Cerebellar nuclear complex (tissue), 1 donor: ENCODE measurements at regions not wholly inside any gene's neighbourhood (a gene's known extent, or its start where the extent isn't known, plus 50 kb on each side); places are given as distances from the start of the nearest gene placed in this dataset.
"Not testable (repeated sequence)": the region's sequence is repeated elsewhere in the genome, so short reads cannot be mapped to it uniquely, and the experiment has no call there.

ENCODE experiments used
- DNase-seq, 2 experiments: peaks; one replicate each; lab custom pipeline; 2025; lab: John Stamatoyannopoulos, UW

DNA sequence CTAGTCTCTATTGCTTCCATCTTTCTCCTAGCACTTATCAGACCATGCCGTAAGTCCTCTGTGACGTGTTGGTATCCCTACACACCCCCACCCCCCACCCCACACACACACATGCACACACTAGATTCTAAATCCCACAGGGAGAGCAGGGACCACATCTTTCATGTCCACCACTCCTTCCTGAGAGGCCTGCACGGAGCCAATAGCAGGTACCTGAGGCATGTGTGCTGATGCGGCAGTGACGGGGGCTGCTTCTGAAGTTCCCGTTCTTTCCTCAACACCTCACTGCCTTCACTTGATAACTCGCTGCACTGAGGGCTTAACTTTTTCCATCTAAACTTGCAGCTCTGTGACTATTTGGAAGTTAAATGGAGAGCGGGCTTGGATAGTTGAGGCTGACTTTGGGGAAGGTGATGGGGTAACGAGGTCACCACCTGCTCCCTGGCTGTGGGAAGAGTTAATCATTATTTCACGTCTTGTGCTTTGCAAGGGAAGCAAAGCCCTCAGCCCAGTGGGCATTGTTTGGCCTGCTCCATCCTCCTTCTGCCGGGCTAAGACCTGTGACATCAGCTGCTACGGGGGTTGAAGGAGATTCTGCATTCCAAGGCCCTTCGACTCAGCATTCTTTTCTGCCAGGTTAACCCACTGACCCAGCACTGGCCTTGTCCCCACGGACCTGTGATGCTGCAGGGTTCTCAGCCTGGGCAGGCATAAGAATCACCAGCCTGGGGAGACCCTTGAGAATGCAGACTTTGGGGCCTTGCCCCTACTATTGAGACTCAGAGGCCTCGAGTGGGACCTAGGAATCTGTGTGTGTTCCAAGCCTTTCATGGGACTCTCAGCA lies 187.8 kb downstream of the ANKRD60 start:
- DNase-seq, result no peak

GRCh38 chr20:58039274-58040092 lies 189.0 kb downstream of the ANKRD60 start:
- DNase-seq, result no peak

GRCh38 chr20:58038123-58038654 lies 190.3 kb downstream of the ANKRD60 start:
- DNase-seq, result no peak

- DNase-seq, result no peak
Measured at GRCh38 chr20:58037631-58038030, 190.8 kb downstream of the ANKRD60 start.

GRCh38 chr20:58033026-58033536 lies 195.4 kb downstream of the ANKRD60 start:
- no peak for DNase-seq

GRCh38 chr20:58032599-58032998 lies 195.9 kb downstream of the ANKRD60 start:
- no peak for DNase-seq

DNA sequence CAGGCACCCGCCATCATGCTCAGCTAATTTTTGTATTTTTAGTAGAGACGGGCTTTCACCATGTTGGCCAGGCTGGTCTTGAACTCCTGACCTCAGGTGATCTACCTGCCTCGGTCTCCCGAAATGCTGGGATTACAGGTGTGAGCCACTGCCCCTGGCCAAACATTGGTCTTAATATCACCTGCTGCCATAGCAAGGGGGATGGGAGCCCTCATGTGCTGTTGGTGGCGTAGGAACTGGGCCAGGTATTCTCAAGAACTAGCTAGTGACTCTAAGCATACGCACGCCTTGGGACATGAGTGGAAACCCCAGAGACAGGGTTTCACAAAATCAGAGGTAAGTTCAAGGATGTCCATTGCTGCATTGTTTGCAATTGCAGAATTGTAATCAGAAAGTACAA lies 197.1 kb downstream of the ANKRD60 start:
- DNase-seq, result not testable (repeated sequence)

DNA sequence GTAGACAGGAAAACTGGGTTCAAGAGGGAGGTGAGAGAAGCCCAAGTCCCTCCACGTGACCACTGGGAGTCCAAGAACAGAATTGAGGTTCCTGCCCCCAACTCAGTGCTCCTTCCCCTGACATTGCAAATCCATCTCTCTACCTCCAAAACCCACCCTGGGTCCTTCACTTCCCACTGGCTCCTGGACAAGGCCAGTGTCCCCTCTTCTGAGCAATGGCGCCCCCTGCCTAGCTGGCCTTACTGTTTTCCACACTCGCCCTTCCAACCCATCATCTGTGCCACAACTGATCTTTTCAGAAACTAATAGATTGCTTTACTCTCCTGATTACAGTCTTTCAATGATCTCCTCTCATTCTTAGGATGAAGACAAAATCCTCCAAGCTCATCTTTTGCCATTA lies 200.3 kb downstream of the ANKRD60 start:
- no peak for DNase-seq

DNA sequence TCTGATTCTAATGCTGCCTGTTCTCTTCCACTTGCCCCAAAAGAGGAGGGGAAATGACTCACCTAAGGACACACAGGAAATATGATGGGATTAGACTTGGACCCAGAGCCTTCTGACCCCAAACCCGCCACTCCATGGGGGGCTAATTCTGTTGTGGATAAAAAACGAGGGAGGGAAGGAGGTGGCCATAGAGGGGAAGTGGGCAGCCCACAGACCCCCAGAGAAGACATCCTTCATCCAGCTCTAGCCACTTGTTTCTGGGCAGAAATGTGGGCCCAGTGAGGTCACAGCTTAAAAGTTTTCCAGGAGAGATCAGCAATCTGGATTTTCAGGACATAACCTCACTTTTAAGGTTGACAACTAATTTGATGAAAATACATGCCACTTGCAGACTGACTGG lies 202.1 kb downstream of the ANKRD60 start:
- no peak for DNase-seq

DNA sequence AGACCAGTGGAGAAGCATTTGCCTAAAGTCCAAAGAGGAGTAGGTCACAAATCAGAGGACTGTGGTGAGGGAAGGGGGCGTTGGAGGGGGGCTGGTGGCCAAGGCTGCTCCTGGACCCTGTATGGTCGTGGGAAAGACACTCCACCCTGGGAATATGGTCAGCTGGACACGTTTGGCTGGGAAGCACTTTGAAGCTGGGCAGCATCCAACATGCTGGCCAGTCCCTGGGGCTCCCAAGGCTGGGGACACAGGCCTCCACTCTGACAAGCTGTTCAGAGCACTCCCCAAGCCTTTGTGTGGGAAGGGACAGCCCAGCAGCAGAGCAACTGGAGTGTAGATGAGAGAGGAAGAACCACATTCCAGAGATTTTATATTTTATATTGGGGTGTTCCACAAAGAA lies 203.2 kb downstream of the ANKRD60 start:
- DNase-seq, result no peak

- no peak for DNase-seq
Measured at GRCh38 chr20:58024241-58024721, 204.2 kb downstream of the ANKRD60 start.

GRCh38 chr20:58023781-58024180 lies 204.7 kb downstream of the ANKRD60 start:
- DNase-seq, result no peak

- no peak for DNase-seq
Measured at GRCh38 chr20:58023346-58023745, 205.1 kb downstream of the ANKRD60 start.

GRCh38 chr20:58022711-58023110 lies 205.7 kb downstream of the ANKRD60 start:
- no peak for DNase-seq

- no peak for DNase-seq
Measured at GRCh38 chr20:58021481-58021880, 207.0 kb downstream of the ANKRD60 start.

DNA sequence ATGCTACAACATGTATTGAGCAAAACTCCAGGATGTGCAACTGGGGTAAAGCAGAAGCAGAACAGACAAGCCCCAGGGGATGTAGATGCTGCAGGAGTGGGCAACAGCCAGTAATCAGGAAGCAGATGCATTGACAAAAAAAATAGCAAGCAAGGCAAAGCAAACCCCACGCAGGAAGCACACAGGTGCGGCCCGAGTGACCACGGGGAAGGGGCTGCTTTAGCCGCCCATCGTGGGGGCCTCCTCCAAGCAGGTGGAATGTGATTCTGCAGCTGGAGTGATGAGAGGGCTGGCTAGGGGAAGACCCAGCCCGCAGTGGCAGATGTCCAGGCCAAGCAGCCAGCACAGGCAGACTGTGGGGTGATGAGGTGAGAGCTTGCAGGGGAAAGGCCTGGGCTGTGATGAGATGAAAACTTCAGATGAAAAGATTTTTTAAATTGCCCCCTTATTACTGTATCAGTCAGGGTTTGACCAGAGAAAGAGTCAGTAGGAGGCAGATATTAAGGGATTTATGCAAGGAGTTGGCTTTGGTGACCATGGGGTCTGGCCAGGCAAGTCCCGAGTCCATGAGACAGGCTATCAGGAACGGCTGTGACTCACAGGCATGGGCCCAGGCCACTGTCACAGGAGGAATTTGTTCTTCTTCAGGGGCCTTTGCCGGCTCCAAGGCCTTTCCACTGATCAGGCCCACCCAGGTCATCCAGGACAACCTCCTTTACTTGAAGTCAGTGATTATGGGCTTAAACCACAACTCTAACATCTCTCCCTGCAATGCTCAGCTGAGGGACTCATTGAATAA lies 207.6 kb downstream of the ANKRD60 start:
- DNase-seq, result no peak

GRCh38 chr20:58019850-58020625 lies 208.4 kb downstream of the ANKRD60 start:
- no peak for DNase-seq

DNA sequence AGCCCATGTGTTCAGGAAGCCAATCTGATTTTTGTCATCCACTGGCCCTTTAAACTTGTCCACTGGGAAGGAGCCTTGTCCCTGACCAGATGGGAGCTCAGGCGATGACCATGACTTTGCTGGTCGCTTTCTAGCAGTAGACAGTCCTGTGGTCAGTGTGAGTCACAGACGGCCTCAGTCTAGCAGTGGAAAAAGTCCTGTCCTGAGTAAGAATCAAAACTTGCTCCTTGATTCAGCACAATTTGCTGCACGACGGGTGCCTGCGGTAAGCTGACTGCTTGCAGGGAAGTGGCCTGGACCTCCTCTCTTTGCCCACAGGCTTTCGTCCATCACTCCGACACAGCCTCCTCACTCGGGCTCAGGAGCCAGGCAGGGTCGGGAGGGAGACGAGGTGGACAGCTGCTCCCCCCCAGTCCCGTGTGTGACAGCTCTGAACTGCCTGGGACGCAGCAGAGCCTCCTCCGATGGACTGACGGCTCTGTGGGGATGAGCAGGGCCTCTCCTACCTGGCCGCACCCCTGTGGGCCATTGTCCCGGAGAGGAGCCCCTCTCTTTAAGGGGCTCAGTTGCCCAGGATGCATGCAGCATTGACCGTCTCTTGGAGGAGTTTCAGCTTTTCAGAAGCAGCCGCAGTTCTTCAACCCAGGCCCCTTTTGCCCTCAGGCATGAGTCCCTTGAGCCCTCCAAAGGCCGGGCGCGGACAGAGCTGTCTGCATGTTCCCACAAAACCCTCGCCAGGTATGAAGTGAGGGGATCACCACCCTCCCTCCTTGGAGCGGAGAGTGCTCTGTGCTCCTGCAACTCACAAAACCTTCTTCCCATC lies 209.2 kb downstream of the ANKRD60 start:
- DNase-seq, result no peak

DNA sequence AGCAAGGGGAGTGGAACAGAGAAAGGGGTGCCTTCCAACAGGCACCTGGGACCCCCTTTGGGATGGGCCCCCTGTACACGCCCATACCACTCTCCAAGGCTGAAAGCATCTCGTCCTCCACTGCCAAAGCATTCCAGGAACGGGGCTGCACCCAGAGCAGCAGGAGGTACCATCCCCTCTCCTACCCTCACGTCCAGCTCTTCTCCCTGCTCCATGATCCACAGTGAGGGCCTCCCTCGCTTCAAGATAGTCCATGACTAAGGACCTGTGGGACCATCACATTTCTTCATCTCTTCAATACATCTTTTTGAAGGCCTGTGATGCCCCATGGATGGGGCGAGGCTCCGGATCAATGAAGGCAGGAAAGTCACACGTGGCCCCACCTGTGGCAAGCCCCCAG lies 209.9 kb downstream of the ANKRD60 start:
- no peak for DNase-seq

- DNase-seq, result no peak
Measured at GRCh38 chr20:58017970-58018530, 210.4 kb downstream of the ANKRD60 start.
